NB4 (cell line): ENCODE measurements at regions not wholly inside any gene's neighbourhood (a gene's known extent, or its start where the extent isn't known, plus 50 kb on each side); places are given as distances from the start of the nearest gene placed in this dataset.

Experiments
- DNase-seq: peaks from one replicate; pipeline ENCODE4 v3.0.0; 2010; ENCODE audit warnings: low read depth
- H3K4me3 ChIP-seq: one replicate; pipeline ENCODE4 v1.5.1; 2011; ENCODE audit warnings: mild to moderate bottlenecking, low read depth, low read length, moderate library complexity
- CTCF ChIP-seq: IDR thresholded peaks from one replicate; pipeline ENCODE4 v1.5.1; 2012; ENCODE audit warnings: low read depth, low read length
- MYC ChIP-seq: IDR thresholded peaks from 2 replicates; pipeline ENCODE4 v1.6.1; 2011; ENCODE audit warnings: low read depth, low read length
- POLR2A ChIP-seq: IDR thresholded peaks from 2 replicates; pipeline ENCODE4 v1.6.1; 2011; ENCODE audit warnings: mild to moderate bottlenecking; ENCODE audit not compliant: insufficient read length; ENCODE audit errors: extremely low read depth
- TF ChIP-seq, protein P1 (sequence below): IDR thresholded peaks from 2 replicates; pipeline ENCODE4 v1.6.1; 2011; ENCODE audit warnings: low read depth, low read length

DNA sequence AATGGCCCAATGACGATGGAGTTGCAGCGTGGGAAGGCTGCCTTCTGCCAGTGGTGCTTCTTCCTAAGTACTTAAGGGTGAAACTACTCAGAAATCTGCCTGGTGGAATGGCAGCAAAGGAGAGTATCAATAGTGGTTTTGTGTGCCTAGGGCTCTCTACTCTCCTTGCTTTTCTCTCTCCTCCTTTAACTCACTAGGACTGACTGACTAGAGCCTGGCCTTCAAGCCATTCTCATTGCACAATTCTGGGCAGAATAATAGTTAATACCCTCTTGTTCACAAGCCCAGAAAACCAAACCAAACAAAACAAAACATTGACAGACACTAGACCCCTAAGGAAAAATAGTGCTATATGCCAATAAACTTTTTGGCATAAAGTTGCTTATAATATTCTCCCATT is 171.2 kb upstream of the PTGFR start:
- TF ChIP-seq, protein P1, sequence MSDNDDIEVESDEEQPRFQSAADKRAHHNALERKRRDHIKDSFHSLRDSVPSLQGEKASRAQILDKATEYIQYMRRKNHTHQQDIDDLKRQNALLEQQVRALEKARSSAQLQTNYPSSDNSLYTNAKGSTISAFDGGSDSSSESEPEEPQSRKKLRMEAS = no peak
- TF ChIP-seq MYC = no peak
- no peak for TF ChIP-seq POLR2A
- no peak for TF ChIP-seq CTCF
- DNase-seq = no peak
- no peak overlapping the region for H3K4me3 ChIP-seq

- TF ChIP-seq, protein P1 = no peak
- no peak for TF ChIP-seq MYC
- no peak for TF ChIP-seq POLR2A
- TF ChIP-seq CTCF = no peak
- H3K4me3 ChIP-seq = no peak overlapping the region
- DNase-seq = no peak
Measured at GRCh38 chr1:78322928-78323680, 167.7 kb upstream of the PTGFR start.

DNA sequence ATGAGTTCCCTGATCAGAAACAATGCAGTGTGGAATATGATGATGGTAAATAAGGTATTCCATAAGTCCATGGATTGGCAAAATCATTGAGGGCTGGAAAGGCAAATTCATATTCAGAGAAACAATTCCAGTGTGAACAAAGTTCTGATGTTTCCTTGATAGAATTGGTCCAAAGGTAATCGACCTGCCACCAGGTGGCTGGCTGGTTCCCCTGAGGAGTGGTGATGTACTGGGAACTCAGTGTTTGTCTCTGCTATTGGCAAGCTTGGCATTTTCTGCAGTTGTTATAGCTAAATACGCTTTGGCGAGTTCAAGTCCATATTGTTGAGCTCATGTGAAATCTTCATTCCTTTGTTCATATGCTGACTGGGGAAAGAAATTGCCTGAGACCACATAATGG is 165.5 kb upstream of the PTGFR start:
- no peak overlapping the region for H3K4me3 ChIP-seq
- no peak for TF ChIP-seq POLR2A
- no peak for TF ChIP-seq MYC
- TF ChIP-seq, protein P1 = no peak
- no peak for TF ChIP-seq CTCF
- no peak for DNase-seq

- no peak for DNase-seq
- no peak for TF ChIP-seq POLR2A
- TF ChIP-seq, protein P1 = no peak
- TF ChIP-seq MYC = no peak
- TF ChIP-seq CTCF = no peak
- no peak overlapping the region for H3K4me3 ChIP-seq
Measured at GRCh38 chr1:78329475-78329874, 161.3 kb upstream of the PTGFR start.

GRCh38 chr1:78331799-78332198 is 159.0 kb upstream of the PTGFR start:
- no peak for DNase-seq
- TF ChIP-seq, protein P1 = no peak
- TF ChIP-seq CTCF = no peak
- no peak for TF ChIP-seq MYC
- TF ChIP-seq POLR2A = no peak

More at GRCh38 chr1:78331799-78332198, 159.0 kb upstream of the PTGFR start:
- no peak overlapping the region for H3K4me3 ChIP-seq
